Skin of body (tissue), 1 donor: ENCODE measurements at regions not wholly inside any gene's neighbourhood (a gene's known extent, or its start where the extent isn't known, plus 50 kb on each side); places are given as distances from the start of the nearest gene placed in this dataset.
"Not testable (repeated sequence)": the region's sequence is repeated elsewhere in the genome, so short reads cannot be mapped to it uniquely, and the experiment has no call there.

Experiments
- DNase-seq: peaks from one replicate; lab custom pipeline; 2025; lab: John Stamatoyannopoulos, UW

DNA sequence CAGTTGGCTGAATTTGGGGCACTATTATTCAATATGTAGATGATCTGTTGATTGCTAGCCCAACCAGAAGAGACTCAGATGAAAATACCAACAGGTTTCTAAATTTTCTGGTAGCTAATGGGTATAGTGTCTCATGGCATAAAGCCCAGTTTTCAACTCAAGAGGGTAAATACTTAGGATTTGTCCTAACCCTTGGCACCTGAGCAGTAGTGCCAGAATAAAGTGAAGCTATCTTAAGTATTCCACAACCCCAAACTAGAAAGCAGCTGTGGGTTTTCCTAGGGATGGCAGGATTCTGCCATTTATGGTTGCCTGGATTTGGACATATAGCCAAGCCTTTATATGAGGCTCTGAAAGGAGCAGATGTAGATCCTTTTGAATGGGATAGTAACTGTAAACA, 119.0 kb downstream of the AGTR2 start:
- DNase-seq, result no peak

DNA sequence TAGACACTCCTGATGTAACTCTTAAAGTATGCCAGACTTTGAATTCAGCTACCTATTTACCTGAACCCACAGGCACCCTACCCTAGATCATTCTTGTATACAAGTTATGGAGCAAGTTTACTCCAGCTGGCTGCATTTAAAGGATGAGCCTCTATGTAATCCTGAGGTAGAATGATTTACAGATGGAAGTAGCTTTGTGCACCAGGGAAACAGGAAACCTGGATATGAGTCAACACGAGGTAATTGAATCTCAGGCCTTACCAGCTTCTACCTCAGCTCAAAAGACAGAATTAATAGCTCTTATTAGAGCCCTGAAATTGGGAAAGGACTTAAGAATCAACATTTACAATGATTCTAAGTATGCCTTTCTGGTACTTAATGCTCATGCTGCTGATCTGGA, 119.8 kb downstream of the AGTR2 start:
- DNase-seq, result no peak

DNA sequence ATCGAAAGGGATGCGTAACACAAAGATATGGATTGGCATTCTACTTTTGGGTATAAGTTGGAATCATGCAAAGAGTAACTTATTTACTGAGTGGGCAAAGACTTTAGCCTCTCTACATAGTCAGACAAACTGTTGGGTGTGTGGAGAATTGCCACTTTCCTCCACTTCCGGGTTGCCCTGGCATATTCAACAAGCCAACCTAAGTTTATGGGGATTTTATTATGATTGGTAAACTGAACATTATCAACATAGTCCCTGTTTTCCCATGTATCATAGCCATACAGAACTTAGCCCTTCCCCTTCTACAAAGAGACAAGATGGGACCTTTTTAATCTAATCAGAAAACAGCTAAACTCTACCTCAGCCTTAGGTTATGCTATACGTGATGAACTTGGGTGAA, 121.6 kb downstream of the AGTR2 start:
- no peak for DNase-seq

DNA sequence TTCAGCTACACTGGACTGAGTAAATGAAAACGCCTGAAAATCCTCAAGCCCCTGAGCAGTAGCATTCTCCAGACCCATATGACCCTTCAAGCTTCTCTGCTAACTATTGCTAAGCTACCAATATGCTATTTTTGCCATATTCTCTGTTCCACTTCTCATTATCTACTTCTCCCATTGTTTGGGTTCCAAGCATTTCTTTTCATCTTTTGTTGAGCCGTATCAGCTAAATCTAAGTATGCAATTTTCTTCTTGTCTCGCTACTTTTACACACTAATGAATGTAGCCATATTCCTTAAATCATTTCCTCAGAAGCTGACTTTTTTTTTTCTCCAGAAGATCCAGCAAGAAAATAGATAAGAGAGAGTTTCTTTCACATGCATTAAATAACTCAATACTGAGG, 128.4 kb downstream of the AGTR2 start:
- DNase-seq, result no peak

DNA sequence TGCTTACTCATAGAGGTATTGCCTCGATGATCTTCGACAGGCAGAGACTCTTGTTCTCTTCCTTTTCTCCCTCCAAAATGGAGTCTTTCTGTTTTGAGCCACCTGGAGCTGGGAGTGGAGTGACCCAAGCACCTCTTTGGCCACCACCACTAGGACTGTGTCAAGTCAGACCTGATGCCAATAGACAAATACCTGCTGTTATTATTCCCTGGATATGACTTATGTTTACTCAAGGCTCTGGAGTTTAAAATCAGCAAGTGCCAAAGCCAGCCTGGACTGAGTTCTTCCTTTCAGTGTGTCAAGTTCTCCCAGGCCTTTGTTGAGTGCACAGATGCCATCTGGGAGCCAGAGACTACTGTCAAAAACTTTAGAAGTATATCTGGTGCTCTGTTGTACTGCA, 130.2 kb upstream of the SLC6A14 start:
- no peak for DNase-seq

DNA sequence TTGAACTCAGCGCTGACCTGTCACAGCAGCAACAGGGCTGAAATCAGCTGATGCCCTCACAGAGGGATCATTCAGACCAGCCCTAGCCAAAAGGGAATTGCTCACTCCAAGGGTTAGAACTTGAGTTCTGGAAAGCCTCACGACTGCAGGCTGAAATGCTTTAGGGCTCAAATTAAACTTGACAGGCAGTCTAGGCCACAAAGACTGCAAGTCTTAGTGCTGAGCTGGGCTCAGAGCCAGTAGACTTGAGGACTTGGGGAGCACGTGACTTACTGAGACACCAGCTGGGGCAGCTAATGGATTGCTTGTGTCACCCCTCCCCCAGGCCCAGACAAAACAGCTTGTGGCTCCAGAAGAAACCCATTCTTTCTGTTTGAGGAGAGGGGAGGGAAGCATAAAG, 119.0 kb upstream of the SLC6A14 start:
- DNase-seq, result peak; percentile 45

DNA sequence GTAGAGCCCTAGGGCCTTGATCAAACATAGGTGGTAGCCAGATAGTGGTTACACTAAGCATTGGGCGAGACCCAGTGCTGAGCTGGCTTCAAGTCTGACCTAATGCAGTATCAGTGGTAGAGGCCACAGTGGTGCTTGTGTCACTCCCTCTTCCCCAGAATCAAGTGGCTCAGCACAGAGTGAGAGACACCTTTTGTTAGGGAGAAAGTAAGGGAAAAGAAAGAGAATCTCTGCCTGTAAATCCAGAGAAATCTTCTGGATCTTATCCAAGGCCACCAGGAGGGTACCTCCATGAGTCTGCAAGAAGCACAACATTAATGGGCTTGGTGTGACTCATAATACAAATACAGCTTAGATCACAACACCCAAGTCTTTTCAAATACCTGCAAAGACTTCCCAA, 117.7 kb upstream of the SLC6A14 start:
- DNase-seq, result no peak

DNA sequence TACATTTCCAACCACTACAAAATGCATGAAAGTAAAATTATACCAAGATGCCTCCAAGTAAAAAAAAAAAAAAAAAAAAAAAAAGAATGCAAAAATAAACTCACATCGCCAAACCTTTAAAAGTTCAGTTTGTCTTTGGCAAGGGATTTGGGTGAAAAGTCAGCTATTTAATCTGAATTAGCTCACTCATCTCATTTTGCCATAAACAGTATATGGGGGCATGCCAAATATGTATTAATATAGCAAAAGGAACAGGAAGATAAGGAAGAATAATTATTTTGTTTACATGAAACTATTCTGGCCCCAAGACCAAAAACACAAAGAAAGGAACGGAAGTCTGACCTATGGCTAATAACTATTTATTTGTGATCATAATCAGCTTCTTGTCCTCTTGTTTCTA, 114.7 kb upstream of the SLC6A14 start:
- no peak for DNase-seq

DNA sequence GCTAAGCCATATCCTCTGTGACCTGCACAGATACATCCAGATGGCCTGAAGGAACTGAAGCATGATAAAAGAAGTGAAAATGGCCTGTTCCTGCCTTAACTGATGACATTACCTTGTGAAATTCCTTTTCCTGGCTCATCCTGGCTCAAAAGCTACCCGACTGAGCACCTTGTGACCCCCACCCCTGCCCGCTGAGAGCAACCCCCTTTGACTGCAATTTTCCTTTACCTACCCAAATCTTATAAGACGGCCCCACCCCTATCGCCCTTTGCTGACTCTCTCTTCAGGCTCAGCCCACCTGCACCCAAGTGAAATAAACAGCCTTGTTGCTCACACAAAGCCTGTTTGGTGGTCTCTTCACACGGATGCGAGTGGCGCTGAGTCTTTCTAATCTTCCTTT, 104.4 kb upstream of the SLC6A14 start:
- not testable (repeated sequence) for DNase-seq

DNA sequence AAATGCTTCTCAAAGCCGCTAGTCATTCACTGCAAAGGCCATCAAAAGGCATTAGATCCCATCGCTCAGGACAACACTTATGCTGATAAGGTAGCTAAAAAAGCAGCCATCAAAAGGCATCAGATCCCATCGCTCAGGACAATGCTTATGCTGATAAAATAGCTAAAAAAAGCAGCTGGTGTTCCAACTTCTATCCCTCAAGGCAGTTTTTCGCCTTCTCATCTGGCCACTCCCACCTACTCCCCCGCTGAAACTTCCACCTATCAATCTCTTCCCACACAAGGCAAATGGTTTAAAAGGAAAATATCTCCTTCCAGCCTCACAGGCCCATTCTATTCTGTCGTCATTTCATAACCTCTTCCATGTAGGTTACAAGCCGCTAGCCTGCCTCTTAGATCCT, 101.6 kb upstream of the SLC6A14 start:
- not testable (repeated sequence) for DNase-seq

DNA sequence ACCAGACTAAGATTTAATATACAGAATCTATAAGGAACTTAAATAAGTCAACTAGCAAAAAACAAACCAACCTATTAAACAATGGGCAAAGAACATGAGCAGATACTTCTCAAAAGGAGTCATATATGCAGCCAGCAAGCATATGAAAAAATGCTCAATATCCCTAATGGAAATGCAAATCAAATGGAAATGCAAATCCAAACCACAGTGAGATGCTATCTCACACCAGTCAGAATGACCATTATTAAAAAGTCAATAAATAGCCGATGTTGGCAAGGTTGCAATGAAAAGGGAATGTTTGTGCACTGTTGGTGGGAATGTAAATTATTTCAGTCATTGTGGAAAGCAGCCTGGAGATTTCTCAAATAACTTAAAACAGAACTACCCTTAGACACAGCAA, 97.0 kb upstream of the SLC6A14 start:
- DNase-seq, result no peak

DNA sequence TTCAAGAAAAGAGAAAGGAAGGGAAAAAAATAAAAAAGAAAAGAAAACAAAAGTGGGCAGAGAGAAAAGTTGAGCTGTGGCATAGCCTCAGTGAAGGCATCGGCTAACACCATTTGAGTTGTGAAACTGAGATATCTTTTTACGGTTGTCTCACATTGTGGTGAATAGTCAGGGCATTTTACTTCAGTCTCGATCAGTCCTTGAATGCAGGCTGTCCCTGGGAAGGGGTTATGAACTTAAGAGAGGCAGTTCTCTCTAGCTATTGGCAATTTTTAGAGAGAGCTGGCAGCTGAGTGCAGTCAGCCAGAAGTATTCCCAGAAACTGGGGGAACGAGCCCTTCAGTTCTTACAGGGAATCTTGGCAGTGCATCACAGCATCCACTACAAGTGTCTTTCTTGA, 93.5 kb upstream of the SLC6A14 start:
- no peak for DNase-seq

DNA sequence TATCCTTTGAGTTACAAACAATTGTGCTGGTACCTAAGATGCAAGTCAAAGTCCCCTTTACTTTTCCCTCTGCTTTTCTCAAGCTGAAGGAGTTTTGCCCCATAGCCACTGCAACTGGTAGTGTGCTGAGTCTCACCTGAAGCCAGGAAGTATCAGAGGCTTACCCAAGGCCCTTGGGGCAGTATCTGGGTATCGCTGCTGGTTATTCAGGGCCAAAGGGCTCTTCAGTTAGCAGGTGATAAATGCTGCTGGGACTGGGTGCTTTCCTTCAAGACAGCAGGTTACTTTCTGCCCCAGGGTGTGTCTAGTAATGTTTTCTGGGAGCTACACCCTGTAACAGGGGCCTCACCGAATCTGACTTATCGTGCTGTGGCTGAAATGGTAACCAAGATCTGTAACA, 90.4 kb upstream of the SLC6A14 start:
- no peak for DNase-seq

DNA sequence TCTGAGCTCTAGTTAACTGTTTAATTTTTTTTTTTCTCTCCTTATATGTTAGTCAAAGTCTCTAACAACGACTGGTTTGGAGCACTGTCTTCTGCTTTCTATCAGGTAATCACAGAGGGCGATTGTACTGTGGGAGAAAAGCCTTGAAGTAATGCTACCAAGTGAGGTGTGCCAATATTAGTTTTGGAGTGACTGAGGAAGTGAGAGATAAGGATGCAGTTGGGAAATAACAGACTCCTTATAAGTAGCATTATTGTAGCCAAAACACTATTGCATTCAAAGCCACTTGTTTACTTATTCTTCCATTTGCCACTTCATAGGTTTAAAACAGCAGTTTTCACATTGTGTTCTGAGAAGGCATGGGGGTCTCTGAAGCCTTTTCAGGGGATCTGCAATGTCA, 79.1 kb upstream of the SLC6A14 start:
- DNase-seq, result no peak

DNA sequence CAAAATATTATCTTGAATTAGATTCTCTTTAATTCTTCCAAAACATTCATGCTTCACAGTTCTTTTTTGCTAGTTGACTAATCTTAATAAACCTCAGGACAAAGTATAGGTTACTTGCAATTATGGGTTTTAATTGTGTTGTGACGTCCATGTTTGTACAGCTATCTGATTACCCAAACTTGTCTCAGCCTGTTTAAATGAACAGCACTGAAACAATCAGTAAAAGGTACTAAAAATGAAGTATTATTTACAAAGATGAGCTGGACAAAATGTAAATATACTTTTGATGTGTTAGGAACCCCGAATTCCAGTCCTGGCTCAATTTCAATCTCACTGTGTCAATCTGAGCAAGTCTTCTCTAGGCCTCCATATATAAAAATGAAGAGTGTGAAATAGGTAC, 57.4 kb upstream of the SLC6A14 start:
- DNase-seq, result no peak

DNA sequence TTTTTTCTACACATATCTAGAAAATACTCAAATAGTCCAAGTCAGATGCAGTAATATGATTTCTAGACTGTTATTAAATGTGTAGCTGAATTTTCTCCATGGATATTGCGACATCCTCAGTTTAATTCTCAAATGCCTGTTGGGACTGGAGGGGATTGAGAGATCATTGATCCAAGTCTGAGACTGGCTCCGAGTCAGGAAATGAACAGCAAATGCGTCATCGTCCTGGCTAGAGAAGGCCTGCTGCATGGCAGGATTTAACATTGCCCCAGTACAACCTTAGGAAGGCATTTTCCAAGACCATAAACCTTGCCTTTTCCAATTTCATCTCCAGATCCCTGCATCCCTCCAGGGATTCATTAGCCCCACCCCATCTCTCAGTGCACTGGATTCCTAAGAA, 56.6 kb upstream of the SLC6A14 start:
- DNase-seq, result peak; percentile 33

DNA sequence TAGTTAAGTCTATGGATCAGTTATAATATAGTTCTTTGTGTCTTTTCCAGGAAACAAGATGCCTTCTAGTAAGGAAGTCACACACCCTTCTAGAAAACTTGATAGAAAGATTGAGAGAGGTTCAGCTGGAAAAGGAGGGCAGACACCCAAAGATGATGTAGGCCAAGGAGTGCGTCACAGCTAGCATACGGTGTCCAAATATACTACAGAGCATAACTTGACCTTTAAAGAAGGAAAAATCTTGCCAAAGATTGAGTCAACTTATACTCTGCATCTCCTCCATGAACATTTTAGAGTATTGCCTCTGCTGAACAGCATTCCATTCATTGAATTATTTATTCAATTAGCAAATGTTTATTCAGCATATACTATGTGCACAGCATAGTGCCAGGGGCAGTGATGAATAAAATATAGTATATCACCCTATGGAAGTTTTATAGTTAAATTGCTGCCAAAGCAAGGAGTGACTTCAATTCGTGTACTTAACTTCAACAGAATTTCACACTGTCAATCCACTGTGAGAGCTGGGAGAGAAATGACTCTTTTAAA, 51.9 kb upstream of the SLC6A14 start:
- DNase-seq, result peak; percentile 8
